ENCODE measurements at regions not wholly inside any gene's neighbourhood (a gene's known extent, or its start where the extent isn't known, plus 50 kb on each side); places are given as distances from the start of the nearest gene placed in this dataset.

DNA sequence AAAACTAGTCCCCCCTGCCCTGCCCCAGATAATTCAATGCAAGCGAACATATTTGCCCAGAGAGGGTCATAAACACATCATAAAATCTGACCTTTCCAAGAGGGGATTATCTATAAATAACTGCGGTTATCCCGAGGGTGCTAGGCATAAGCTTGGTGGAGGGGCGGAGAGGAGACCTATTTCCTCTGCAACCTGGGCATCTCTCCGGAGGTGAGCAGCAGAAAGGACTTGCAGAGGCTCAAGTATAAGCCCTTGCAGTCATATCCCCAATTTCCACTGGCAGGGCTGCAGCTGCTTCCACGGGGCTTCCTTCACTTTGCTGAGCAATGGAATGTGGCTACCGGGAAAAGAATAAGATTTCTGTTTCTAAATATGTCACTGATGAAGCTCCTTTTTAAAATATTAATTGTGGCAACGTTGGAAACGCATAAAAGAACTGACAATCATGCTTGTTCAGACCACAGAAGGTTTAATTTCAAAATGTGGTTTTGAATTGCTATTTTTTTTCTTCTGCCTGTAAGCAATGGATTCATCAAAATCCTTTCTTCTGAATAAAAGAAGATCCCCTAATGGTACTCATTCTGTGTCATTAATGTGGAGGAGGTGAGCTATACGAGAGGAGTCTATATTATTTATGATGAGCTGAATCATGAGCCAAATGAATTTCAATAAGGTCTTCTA is 268.9 kb upstream of the ATP2B1 start:
- Histone ChIP-seq H3K27ac (ENCODE audit: low read depth, low read length) (no peak overlapping the region), H2AFZ (ENCODE audit: low read depth, low read length, severe bottlenecking) (no peak overlapping the region), H3K27me3 (ENCODE audit: low read length) (no peaks in the 10 kb centered on the region), H3K9me3 (ENCODE audit: insufficient read depth, low read length) (no peaks in the 10 kb centered on the region), H3K36me3 (ENCODE audit: low read length) (no peaks in the 10 kb centered on the region), H3F3A (ENCODE audit: insufficient read depth) (no peaks in the 10 kb centered on the region), H4K20me1 (ENCODE audit: low read depth, low read length) (no peaks in the 10 kb centered on the region), H3K4me3 (ENCODE audit: insufficient read depth, low read length, poor library complexity, severe bottlenecking) (no peak overlapping the region), H3K79me2 (ENCODE audit: insufficient read depth, low read length) (no peaks in the 10 kb centered on the region), H3K9me2 (replicated peaks; ENCODE audit: insufficient read depth, low read length) (no peaks in the 10 kb centered on the region), H3K9ac (ENCODE audit: low read length) (no peak overlapping the region), H3K4me2 (ENCODE audit: low read depth, low read length, poor library complexity, severe bottlenecking) (no peak overlapping the region)
- no peak for TF ChIP-seq EZH2phosphoT487 (conservative IDR thresholded peaks at IDR 0.05; ENCODE audit: low read length)
- TF ChIP-seq, protein P1, sequence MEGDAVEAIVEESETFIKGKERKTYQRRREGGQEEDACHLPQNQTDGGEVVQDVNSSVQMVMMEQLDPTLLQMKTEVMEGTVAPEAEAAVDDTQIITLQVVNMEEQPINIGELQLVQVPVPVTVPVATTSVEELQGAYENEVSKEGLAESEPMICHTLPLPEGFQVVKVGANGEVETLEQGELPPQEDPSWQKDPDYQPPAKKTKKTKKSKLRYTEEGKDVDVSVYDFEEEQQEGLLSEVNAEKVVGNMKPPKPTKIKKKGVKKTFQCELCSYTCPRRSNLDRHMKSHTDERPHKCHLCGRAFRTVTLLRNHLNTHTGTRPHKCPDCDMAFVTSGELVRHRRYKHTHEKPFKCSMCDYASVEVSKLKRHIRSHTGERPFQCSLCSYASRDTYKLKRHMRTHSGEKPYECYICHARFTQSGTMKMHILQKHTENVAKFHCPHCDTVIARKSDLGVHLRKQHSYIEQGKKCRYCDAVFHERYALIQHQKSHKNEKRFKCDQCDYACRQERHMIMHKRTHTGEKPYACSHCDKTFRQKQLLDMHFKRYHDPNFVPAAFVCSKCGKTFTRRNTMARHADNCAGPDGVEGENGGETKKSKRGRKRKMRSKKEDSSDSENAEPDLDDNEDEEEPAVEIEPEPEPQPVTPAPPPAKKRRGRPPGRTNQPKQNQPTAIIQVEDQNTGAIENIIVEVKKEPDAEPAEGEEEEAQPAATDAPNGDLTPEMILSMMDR (IDR thresholded peaks at IDR 0.05; ENCODE audit: insufficient read depth, low read length, poor library complexity, severe bottlenecking): no peak

DNA sequence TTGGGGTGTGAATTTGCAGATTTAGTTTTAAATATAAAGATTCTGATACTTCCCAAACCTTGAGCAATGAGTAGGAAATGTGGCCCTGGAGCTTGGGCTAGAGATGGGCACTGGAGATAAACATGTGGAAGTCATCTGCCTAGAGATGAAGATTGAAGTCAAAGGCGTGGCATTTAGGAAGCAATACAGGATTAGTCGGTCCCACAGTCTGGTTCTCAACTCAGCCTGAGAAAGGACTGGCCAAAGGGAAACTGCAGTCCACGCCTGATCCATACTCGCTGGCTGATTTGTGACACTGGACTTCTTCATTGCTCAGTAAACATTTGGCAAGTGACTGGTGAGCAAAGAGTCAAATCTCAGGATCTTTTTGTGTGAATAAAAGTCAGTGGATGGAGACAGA is 268.2 kb upstream of the ATP2B1 start:
- Histone ChIP-seq H2AFZ (ENCODE audit: low read depth, low read length, severe bottlenecking) (no peak overlapping the region), H3K4me2 (ENCODE audit: low read depth, low read length, poor library complexity, severe bottlenecking) (no peak overlapping the region), H3K4me3 (ENCODE audit: insufficient read depth, low read length, poor library complexity, severe bottlenecking) (no peak overlapping the region), H3K27me3 (ENCODE audit: low read length) (no peaks in the 10 kb centered on the region), H3F3A (ENCODE audit: insufficient read depth) (no peaks in the 10 kb centered on the region), H3K9ac (ENCODE audit: low read length) (no peak overlapping the region), H4K20me1 (ENCODE audit: low read depth, low read length) (no peaks in the 10 kb centered on the region), H3K36me3 (ENCODE audit: low read length) (no peaks in the 10 kb centered on the region), H3K27ac (ENCODE audit: low read depth, low read length) (no peak overlapping the region), H3K9me2 (replicated peaks; ENCODE audit: insufficient read depth, low read length) (no peaks in the 10 kb centered on the region), H3K9me3 (ENCODE audit: insufficient read depth, low read length) (no peaks in the 10 kb centered on the region), H3K79me2 (ENCODE audit: insufficient read depth, low read length) (no peaks in the 10 kb centered on the region)
- TF ChIP-seq, protein P1 (IDR thresholded peaks at IDR 0.05; ENCODE audit: insufficient read depth, low read length, poor library complexity, severe bottlenecking): no peak
- TF ChIP-seq EZH2phosphoT487 (conservative IDR thresholded peaks at IDR 0.05; ENCODE audit: low read length): no peak

DNA sequence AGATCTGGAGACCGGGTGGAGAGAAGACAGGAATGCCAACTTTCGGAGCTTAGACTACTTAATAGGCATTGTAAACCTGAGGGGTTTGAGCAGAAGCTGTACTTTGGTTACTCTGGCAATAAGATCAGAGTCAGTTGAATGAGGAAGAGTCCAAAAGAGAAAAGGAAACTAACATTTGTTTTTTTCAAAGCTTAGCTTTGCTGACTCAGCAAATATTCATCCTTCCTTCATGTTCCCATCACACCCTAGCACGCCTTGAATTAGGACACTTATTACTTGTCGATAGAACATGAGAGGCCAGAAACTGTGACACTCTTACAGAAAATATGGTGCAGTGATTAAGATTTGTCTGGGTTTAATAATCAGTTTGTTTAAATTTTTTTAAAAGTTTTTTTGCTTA is 266.9 kb upstream of the ATP2B1 start:
- Histone ChIP-seq H3K4me2 (ENCODE audit: low read depth, low read length, poor library complexity, severe bottlenecking) (no peak overlapping the region), H3K27me3 (ENCODE audit: low read length) (no peaks in the 10 kb centered on the region), H3K4me3 (ENCODE audit: insufficient read depth, low read length, poor library complexity, severe bottlenecking) (no peak overlapping the region), H3K9me3 (ENCODE audit: insufficient read depth, low read length) (no peaks in the 10 kb centered on the region), H2AFZ (ENCODE audit: low read depth, low read length, severe bottlenecking) (no peak overlapping the region), H4K20me1 (ENCODE audit: low read depth, low read length) (no peaks in the 10 kb centered on the region), H3K9me2 (replicated peaks; ENCODE audit: insufficient read depth, low read length) (no peaks in the 10 kb centered on the region), H3F3A (ENCODE audit: insufficient read depth) (no peaks in the 10 kb centered on the region), H3K9ac (ENCODE audit: low read length) (no peak overlapping the region), H3K27ac (ENCODE audit: low read depth, low read length) (no peak overlapping the region), H3K79me2 (ENCODE audit: insufficient read depth, low read length) (no peaks in the 10 kb centered on the region), H3K36me3 (ENCODE audit: low read length) (no peaks in the 10 kb centered on the region)
- TF ChIP-seq EZH2phosphoT487 (conservative IDR thresholded peaks at IDR 0.05; ENCODE audit: low read length): no peak
- TF ChIP-seq, protein P1 (IDR thresholded peaks at IDR 0.05; ENCODE audit: insufficient read depth, low read length, poor library complexity, severe bottlenecking): no peak
